Neural cell (in vitro differentiated cells): ENCODE measurements at regions not wholly inside any gene's neighbourhood (a gene's known extent, or its start where the extent isn't known, plus 50 kb on each side); places are given as distances from the start of the nearest gene placed in this dataset.

ENCODE experiments used
- H2AFZ ChIP-seq: fragments of 200-600, 300-800 bp; sonication (generic), shearing (Covaris generic); 2 replicates; pipeline ENCODE4 v1.6.0; 2014; ENCODE audit warnings: low read depth, mild to moderate bottlenecking, antibody characterized with exemption, low read length, moderate library complexity
- H3F3A ChIP-seq: fragments of 200-600 bp; shearing (Covaris generic); 2 replicates; pipeline ENCODE4 v1.6.1; 2016; ENCODE audit warnings: mild to moderate bottlenecking, moderate library complexity, mixed read lengths, antibody characterized with exemption, low read length; ENCODE audit not compliant: insufficient read depth, poor library complexity, severe bottlenecking
- H3K27ac ChIP-seq: fragments of 200-600, 300-800 bp; sonication (generic), shearing (Covaris generic); 2 replicates; pipeline ENCODE4 v1.5.1; 2014; ENCODE audit warnings: mild to moderate bottlenecking, low read length, moderate library complexity
- H3K27me3 ChIP-seq: fragments of 300-800, 200-600 bp; sonication (generic), shearing (Covaris generic); 2 replicates; pipeline ENCODE4 v1.6.0; 2014; ENCODE audit warnings: mild to moderate bottlenecking, low read depth, low read length, moderate library complexity; ENCODE audit not compliant: insufficient read depth
- H3K36me3 ChIP-seq: fragments of 300-800, 200-600 bp; sonication (generic), shearing (Covaris generic); 2 replicates; pipeline ENCODE4 v1.5.1; 2014; ENCODE audit warnings: mild to moderate bottlenecking, antibody characterized with exemption, low read length, moderate library complexity; ENCODE audit not compliant: insufficient read depth
- H3K4me2 ChIP-seq: fragments of 300-800, 200-600 bp; sonication (generic), shearing (Covaris generic); 2 replicates; pipeline ENCODE4 v1.6.0; 2014; ENCODE audit warnings: mild to moderate bottlenecking, low read length
- H3K4me3 ChIP-seq: fragments of 300-800, 200-600 bp; sonication (generic), shearing (Covaris generic); 2 replicates; pipeline ENCODE4 v1.5.1; 2014; ENCODE audit warnings: mild to moderate bottlenecking, low read length, moderate library complexity
- H3K79me2 ChIP-seq: fragments of 200-600 bp; shearing (Covaris generic); replicated peaks from 2 replicates; pipeline ENCODE4 v1.6.0; 2014; ENCODE audit warnings: mild to moderate bottlenecking, low read length, moderate library complexity; ENCODE audit not compliant: insufficient read depth
- H3K9ac ChIP-seq: fragments of 300-800, 200-600 bp; sonication (generic), shearing (Covaris generic); 2 replicates; pipeline ENCODE4 v1.6.1; 2016; ENCODE audit warnings: mild to moderate bottlenecking, low read length, mixed read lengths
- H3K9me2 ChIP-seq: fragments of 200-600 bp; shearing (Covaris generic); 2 replicates; pipeline ENCODE4 v1.6.1; 2016; ENCODE audit warnings: mild to moderate bottlenecking, low read length, mixed read lengths; ENCODE audit not compliant: insufficient read depth
- H3K9me3 ChIP-seq: fragments of 200-600, 300-800 bp; sonication (generic), shearing (Covaris generic); 2 replicates; pipeline ENCODE4 v1.6.1; 2016; ENCODE audit warnings: mild to moderate bottlenecking, mixed run types, low read length, moderate library complexity, mixed read lengths
- H4K20me1 ChIP-seq: fragments of 200-600 bp; shearing (Covaris generic); 2 replicates; pipeline ENCODE4 v1.6.1; 2016; ENCODE audit warnings: mild to moderate bottlenecking, mixed run types; ENCODE audit not compliant: insufficient read depth
- CTCF ChIP-seq: fragments of 450-650 bp; IDR thresholded peaks from 2 replicates; pipeline ENCODE4 v1.5.1; 2014; ENCODE audit warnings: antibody characterized with exemption, mild to moderate bottlenecking, moderate library complexity; ENCODE audit not compliant: poor library complexity, severe bottlenecking
- EP300 ChIP-seq: fragments of 450-650 bp; conservative IDR thresholded peaks from 2 replicates; pipeline ENCODE4 v1.6.1; 2014; ENCODE audit warnings: antibody characterized with exemption, mild to moderate bottlenecking, moderate library complexity; ENCODE audit not compliant: poor library complexity, severe bottlenecking
- EZH2 ChIP-seq: fragments of 200-600, 300-800 bp; shearing (Covaris generic), sonication (generic); IDR thresholded peaks from 2 replicates; pipeline ENCODE4 v1.6.1; 2014; ENCODE audit warnings: antibody characterized with exemption, low read length, borderline replicate concordance, mild to moderate bottlenecking; ENCODE audit not compliant: insufficient read depth, poor library complexity, severe bottlenecking
- MXI1 ChIP-seq: fragments of 450-650 bp; conservative IDR thresholded peaks from 2 replicates; pipeline ENCODE4 v1.6.1; 2014; ENCODE audit warnings: antibody characterized with exemption, mild to moderate bottlenecking; ENCODE audit not compliant: poor library complexity, severe bottlenecking
- POLR2AphosphoS5 ChIP-seq: IDR thresholded peaks from 2 replicates; pipeline ENCODE4 v1.6.1; 2012
- RAD21 ChIP-seq: fragments of 450-650 bp; conservative IDR thresholded peaks from 2 replicates; pipeline ENCODE4 v1.6.1; 2014; ENCODE audit warnings: antibody characterized with exemption, mild to moderate bottlenecking, moderate library complexity
- REST ChIP-seq: IDR thresholded peaks from 2 replicates; pipeline ENCODE4 v1.6.1; 2012; ENCODE audit warnings: borderline replicate concordance
- SMC3 ChIP-seq: fragments of 450-650 bp; conservative IDR thresholded peaks from 2 replicates; pipeline ENCODE4 v1.6.1; 2014; ENCODE audit warnings: antibody characterized with exemption, mild to moderate bottlenecking, moderate library complexity; ENCODE audit not compliant: poor library complexity
- TAF1 ChIP-seq: IDR thresholded peaks from 2 replicates; pipeline ENCODE4 v1.6.1; 2012; ENCODE audit warnings: low read depth

GRCh38 chr4:128565565-128566186, 243.8 kb upstream of the JADE1 start:
- Histone ChIP-seq H3F3A (no peaks in the 10 kb centered on the region), H3K27me3 (no peaks in the 10 kb centered on the region), H3K79me2 (no peaks in the 10 kb centered on the region), H3K4me3 (no peak overlapping the region), H3K9me3 (no peaks in the 10 kb centered on the region), H2AFZ (no peak overlapping the region), H4K20me1 (no peaks in the 10 kb centered on the region), H3K36me3 (no peaks in the 10 kb centered on the region), H3K27ac (no peak overlapping the region), H3K4me2 (no peak overlapping the region), H3K9me2 (no peaks in the 10 kb centered on the region), H3K9ac (no peak overlapping the region)
- no peak for TF ChIP-seq EP300
- no peak for TF ChIP-seq CTCF
- TF ChIP-seq MXI1, result no peak
- no peak for TF ChIP-seq POLR2AphosphoS5
- TF ChIP-seq TAF1, result no peak
- TF ChIP-seq EZH2, result no peak
- no peak for TF ChIP-seq RAD21
- no peak for TF ChIP-seq SMC3
- TF ChIP-seq REST, result no peak

- Histone ChIP-seq H3K4me2 (no peak overlapping the region), H3K9ac (no peak overlapping the region), H3K9me3 (no peaks in the 10 kb centered on the region), H3K4me3 (no peak overlapping the region), H3K79me2 (no peaks in the 10 kb centered on the region), H2AFZ (no peak overlapping the region), H3K36me3 (no peaks in the 10 kb centered on the region), H3K9me2 (no peaks in the 10 kb centered on the region), H3K27me3 (no peaks in the 10 kb centered on the region), H4K20me1 (no peaks in the 10 kb centered on the region), H3F3A (no peaks in the 10 kb centered on the region), H3K27ac (no peak overlapping the region)
- no peak for TF ChIP-seq REST
Measured at GRCh38 chr4:128565054-128565453, 244.4 kb upstream of the JADE1 start.
